CD4-positive, alpha-beta T cell treated with Interleukin-4 for 1 hour (primary cell): ENCODE measurements at regions not wholly inside any gene's neighbourhood (a gene's known extent, or its start where the extent isn't known, plus 50 kb on each side); places are given as distances from the start of the nearest gene placed in this dataset.

ENCODE experiments used
- DNase-seq, 2 donors: peaks; one replicate each; pipeline ENCODE4 v3.0.0-alpha.2; 2020 to 2022

DNA sequence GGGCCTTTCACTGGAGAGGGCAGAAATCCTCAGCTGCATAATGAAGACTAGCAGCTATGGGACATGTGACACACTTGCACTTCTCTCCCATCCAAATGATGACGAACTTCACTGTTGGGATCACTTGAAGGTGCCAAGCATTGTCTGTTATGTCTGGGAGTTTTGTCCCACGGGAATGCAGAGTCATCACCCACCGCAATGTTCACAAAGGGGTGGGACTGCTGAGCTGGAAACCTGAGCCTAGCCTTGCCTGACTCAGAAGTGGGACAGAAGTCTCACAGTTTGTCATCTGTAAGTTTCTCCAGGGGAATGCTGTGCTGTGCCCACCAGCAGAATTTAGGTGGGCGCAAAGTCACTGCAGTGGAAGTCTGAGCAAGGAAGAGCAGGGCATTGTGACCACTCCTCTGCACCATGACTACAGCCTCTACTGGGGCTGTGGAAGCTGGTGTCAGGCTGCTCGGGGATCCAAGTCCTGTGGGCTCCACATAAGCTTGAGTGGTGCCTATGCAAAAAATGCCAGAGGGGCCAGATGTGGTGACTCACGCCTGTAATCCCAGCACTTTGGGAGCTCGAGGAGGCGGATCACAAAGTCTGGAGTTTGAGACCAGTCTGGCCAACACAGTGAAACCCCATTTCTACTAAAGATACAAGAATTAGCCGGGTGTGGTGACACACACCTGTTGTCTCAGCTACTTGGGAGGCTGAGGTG lies 472.0 kb upstream of the CNTNAP2 start:
- no peak for DNase-seq

GRCh38 chr7:145643981-145644380 lies 472.6 kb upstream of the CNTNAP2 start:
- DNase-seq: no peak

GRCh38 chr7:145633513-145633912 lies 483.1 kb upstream of the CNTNAP2 start:
- DNase-seq: no peak

GRCh38 chr7:145624618-145625017 lies 492.0 kb upstream of the CNTNAP2 start:
- no peak for DNase-seq

- no peak for DNase-seq
Observed at GRCh38 chr7:145605963-145606362, 510.6 kb upstream of the CNTNAP2 start.

DNA sequence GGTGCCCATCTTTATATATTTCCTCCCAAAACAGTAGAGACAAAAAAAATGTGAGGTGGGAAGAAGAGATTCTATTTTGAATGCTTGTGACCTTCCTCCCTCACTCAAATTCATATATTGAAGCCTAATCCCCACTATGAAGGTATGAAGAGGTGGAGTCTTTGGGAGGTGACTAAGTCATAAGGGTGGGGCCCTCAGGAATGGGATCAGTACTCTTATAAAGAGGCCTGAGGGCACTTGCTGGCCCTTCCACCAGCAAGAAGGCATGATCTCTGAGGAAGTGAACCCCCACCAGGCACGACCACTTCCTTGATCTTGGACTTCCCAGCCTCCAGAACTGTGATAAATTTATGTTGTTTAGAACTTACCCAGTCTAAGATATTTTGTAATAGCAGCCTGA lies 517.2 kb upstream of the CNTNAP2 start:
- DNase-seq: no peak

DNA sequence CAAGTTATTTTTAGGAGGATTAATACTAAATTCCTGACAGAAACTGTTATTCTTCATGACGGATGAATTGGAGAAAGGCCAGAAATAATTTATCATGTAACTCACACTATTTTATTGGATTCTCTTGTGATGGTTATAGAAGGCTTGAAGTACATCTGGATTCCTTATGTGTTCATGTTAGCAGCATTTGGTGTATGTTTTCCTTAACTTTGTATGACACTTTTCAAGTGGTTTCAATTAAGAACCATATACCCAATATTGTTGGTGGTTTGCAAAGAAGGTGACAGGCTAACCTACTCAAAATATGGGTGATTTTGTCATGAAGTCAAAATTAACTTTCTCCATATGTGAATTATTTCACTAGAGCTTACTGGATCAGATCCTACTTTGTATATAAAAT lies 532.2 kb upstream of the CNTNAP2 start:
- no peak for DNase-seq

GRCh38 chr7:145582742-145583303 lies 533.8 kb upstream of the CNTNAP2 start:
- no peak for DNase-seq

DNA sequence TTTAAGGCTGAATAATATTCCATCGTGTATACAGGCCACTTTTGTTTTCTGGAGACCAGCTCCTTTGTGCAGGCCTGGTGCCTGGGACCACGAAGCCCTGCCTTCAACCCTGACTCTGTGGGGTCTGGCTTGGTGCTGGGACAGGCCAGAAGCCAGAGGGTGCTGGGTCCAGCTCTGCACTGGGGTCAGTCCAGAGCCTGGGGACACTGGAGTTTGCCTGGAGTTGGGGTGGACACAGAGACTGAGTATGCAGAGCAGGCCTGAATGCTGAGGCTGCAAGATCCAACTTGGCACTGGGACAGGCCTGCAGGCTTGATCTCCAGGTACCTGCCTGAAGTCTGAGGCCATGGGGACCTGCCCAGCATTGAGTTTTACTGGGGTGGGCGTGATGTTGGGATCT lies 558.8 kb upstream of the CNTNAP2 start:
- no peak for DNase-seq

DNA sequence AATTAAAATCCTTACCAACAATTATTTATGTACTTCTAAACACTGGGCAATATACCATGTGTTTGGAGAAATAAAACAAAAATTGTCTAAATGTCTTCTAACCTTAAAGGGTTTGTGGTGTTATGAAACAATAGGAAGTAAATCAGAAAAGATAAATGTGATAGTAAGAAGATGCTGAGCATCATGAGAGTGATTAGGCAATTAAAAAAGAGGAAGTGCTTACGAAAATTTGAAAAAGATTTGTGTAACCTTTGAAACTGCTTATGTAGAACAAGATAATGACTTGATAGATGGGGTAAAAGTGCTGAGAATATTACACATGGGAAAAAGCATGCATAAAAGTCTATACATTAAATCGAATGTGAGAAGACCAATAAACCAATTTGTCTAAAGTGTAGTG lies 573.4 kb upstream of the CNTNAP2 start:
- no peak for DNase-seq

DNA sequence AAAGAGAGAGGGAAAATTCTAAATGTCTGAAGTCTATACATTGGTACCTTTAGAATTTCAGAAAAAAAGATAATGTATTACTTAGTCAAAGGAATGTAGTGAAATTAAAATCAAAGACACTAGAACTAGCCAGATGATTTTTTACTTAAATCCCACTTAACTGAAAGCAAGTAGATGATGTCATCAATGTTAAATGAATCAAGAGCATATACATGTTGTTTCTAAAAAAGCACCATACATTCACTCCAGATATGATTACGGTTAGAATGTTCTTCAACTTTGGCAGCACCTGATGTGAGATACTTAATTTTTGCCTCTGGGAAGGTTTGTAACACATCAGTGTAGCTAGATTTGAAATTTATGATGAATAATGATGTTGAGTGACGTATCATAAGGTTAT lies 576.7 kb upstream of the CNTNAP2 start:
- no peak for DNase-seq

- no peak for DNase-seq
Observed at GRCh38 chr7:145534301-145534700, 582.3 kb upstream of the CNTNAP2 start.

DNA sequence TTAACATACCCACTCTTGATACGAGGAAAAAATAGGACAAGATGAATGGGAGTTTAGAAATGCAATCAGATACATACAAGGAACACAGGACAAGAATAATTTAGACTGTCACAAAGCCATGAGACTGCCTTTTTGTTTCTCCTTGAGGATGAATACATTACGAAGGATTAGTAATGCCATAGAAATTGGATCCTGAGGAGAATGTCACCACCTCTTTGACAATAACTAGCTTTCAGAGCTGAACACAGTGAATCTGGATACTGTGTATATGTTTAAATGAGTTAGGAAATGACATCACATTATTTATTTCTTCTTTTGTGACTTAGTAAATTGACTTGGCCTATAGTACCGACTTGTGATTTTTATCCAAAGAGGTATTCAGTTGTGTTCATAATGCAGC lies 596.3 kb upstream of the CNTNAP2 start:
- no peak for DNase-seq

DNA sequence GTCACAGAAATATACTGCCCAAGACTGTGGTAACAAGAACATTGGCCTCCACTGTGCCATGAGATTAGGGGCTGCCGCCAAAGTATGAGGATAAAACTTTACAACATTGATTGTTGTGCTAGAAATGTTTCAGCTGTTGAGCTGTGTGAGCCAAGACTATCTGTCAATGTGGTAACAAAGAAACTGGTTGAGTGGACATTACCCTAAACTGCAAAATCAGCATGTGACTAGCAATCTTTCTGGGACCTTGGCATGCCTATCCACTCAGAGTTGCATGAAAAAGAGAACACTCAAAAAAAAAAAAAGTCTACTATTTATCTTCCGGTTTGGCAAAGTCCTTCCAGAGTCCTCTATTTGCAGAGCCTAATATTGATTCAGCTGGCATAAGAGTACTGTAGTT lies 605.6 kb upstream of the CNTNAP2 start:
- DNase-seq: no peak

GRCh38 chr7:145497911-145498525 lies 618.6 kb upstream of the CNTNAP2 start:
- no peak for DNase-seq

- no peak for DNase-seq
Observed at GRCh38 chr7:145490356-145490755, 626.2 kb upstream of the CNTNAP2 start.

GRCh38 chr7:145489609-145490008 lies 627.0 kb upstream of the CNTNAP2 start:
- no peak for DNase-seq

DNA sequence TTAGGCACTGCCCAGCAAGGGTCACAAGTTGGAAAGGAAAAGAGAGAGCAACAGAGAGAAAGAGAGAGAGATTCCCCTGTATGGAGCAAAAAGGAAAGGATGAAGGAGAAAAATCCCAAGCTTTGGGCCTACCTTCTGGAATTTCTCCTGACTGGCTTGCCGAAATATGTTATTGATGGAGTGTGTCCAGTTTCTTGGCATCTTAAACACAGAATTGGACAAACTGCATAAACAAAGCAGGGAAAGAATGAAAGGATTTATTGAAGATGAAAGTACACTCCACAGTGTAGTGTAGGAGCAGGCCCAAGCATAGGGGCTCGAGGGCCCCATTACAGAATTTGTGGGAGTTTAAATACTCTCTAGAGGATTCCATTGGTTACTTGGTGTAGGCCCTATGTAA lies 627.8 kb upstream of the CNTNAP2 start:
- DNase-seq: no peak

DNA sequence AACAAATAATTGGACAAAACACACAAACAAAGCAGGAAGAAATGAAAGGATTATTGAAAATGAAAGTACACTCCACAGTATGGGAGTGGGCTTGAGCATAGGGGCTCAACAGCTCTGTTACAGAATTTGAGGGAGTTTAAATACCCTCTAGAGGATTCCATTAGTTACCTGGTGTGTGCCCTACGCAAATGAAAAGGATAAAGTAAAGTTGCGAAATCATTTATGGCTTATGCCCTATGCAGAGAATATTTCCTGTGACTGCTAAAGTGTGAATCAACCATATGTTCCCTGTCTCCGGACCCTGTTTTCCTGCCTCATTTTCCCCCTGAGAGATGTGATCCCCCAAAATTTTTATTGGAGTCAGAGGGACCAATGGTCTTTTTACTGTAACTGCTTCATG lies 634.6 kb upstream of the CNTNAP2 start:
- DNase-seq: no peak

- no peak for DNase-seq
Observed at GRCh38 chr7:145478541-145478940, 638.1 kb upstream of the CNTNAP2 start.

DNA sequence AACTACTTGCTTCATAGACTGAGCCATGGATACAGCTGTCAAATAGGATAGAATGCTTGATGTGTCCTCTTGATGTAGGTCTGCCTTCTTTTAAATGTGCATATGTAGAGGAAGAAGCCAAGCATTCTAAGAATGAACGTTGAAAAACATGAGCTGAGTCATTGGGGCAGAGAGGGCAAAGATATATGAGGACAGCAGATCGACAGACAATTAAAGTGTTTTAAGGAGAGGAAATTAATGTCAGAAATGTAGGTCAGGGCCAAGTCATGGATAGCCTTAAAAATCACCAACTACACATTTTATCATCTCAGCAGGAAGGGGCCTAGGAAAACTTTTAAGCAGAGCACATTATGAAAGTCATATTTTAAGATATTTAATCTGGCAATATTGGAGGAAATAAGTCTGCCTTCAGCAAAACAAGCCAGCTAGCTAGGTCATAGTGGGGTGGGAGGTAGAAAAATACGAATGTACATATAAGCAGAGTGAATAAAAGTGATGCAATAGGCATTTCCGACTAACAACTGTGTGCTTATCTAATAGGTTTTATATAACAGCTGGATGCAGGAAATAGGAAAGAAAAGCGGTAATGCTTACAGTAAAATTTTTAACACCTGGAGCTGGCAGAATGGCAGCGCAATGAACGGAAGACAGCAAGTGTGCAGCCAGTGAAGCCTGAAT lies 638.3 kb upstream of the TPK1 start:
- DNase-seq: no peak

GRCh38 chr7:145471883-145472282 lies 636.0 kb upstream of the TPK1 start:
- DNase-seq: no peak

DNA sequence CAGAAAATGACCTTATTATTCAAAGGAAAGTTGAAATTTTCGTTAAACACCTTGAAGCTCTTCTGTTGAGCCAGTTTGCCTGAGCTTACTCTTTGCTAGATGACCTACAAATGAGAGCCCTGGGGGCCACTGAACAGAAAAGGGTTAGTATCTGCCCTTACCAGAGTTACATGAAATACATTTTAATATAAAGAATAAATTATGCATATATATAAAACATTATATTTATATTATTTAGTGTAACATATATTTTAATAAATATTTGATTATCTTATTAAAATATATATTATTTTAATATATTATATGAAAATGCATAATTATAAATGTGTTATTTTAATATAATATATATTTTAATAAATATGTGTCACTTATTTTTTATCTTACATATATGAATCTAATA lies 628.4 kb upstream of the TPK1 start:
- no peak for DNase-seq

- no peak for DNase-seq
Observed at GRCh38 chr7:145462463-145462862, 626.6 kb upstream of the TPK1 start.
